HG02884 (cell line): ENCODE measurements at regions not wholly inside any gene's neighbourhood (a gene's known extent, or its start where the extent isn't known, plus 50 kb on each side); places are given as distances from the start of the nearest gene placed in this dataset.
"Not testable (repeated sequence)": the region's sequence is repeated elsewhere in the genome, so short reads cannot be mapped to it uniquely, and the experiment has no call there.

Experiments
- ATAC-seq: cut with Tn5 transposase; IDR thresholded peaks from one replicate; pipeline ENCODE4 v1.9.1; 2021; ENCODE audit warnings: mild to moderate bottlenecking, moderate library complexity; ENCODE audit not compliant: unreplicated experiment

- ATAC-seq = no peak
These were observed 117.7 kb upstream of the KCNJ3 start for GRCh38 chr2:154580767-154581166.

- not testable (repeated sequence) for ATAC-seq
These were observed 115.8 kb upstream of the KCNJ3 start for GRCh38 chr2:154582694-154583093.

DNA sequence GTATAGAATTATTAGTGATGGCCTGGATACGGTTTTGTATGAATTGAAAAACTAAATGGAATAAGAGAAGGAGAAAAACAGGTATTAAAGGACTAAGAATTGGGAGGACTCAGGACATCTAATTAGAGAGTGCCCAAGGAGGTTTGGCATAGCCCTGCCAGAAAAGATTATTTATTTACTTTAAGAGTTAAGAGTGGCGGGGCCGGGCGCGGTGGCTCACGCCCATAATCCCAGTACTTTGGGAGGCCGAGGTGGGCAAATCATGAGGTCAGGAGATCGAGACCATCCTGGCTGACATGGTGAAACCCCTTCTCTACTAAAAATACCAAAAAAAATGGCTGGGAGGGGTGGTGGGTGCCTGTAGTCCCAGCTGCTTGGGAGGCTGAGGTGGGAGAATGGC is 115.2 kb upstream of the KCNJ3 start:
- ATAC-seq = not testable (repeated sequence)

GRCh38 chr2:154587739-154588138 is 110.8 kb upstream of the KCNJ3 start:
- ATAC-seq = no peak

DNA sequence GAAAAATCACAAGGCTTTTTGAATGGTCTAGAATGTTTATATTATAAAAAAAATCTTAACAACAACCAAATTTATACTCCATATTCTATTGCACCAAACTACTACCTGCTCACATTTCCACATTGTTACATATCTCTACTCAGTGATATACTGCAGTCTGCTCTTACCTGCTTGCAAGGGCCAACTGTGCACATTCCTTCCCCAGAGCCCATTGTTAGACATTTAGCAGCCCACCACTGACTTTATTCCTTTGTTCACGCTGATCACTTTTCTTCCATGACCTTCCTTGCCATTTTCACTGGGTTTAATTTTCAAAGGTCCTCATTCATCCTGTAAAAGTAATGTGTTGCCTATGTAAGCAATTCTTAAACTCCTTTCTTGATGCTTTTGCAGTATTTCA is 109.7 kb upstream of the KCNJ3 start:
- ATAC-seq = no peak

DNA sequence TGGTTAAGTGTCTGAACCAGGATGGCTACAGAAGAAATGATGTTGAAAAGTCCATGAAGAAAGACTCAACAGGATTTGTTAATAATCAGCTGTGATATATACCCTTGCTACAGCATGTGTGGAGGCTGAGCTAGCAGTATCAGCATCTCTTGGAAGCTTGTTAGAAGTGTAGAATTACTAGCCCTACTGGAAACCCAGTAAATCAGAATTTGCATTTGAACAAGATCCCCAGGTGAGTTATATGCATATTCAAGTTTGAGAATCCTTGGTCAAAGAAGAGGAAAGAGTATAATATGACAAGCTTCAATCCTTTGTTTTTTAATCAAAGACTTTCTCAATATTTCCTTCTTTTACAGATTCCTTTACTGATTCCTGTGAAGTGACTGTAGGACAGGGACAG is 109.0 kb upstream of the KCNJ3 start:
- ATAC-seq = no peak

DNA sequence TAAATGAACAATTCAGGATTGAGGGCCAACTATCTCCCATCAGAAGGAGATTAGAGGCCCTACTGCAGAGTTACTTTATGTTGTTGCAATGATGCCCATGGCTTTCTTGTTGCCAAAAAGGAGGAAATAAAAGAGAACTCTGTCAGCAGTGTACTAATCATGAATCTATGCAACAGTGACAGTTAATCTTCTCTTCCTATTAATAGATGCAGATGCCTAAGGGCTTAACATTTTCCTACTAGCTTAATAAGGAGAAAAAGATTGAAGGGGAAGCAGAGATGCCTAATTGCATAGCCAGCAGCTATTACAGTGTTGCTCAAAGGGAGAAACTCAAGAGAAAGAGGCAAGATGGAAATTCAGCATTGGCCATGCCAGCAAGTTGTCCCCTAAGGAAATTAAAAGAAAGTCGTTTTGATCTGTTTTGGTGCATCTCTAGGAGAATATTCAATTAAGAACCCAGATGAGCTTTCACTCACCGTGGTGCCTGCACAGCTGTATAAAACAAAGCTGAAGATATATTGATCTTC is 107.1 kb upstream of the KCNJ3 start:
- ATAC-seq = no peak

GRCh38 chr2:154599189-154599588 is 99.3 kb upstream of the KCNJ3 start:
- no peak for ATAC-seq

DNA sequence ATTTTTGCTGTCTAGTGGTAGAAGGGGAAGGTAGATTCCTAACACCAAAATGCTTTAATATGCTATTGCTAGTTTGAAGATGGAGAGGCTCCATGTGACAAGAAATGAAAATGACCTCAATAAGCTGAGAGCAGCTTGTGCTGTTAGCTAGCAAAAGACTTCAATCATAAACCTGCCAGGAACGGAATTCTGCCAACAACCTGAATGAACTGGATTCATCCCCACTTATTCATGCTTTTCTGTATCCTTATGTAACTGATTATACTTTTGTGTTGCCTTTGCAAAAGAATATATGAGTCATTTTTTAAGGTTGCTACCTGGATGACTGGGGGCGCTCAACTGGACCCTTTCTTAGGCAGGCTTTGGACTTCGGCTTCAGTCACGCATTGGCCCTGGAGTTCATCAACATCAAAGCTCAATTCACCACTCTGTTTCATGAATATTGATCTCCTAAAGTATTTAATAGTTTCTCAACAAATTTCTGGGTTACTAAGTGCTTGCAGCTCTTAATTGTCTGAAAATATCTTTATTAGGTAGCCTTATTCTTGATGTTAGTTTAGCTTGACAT is 97.5 kb upstream of the KCNJ3 start:
- no peak for ATAC-seq

- ATAC-seq = no peak
These were observed 94.8 kb upstream of the KCNJ3 start for GRCh38 chr2:154603682-154604081.

GRCh38 chr2:154608438-154608837 is 90.1 kb upstream of the KCNJ3 start:
- no peak for ATAC-seq

GRCh38 chr2:154614906-154615305 is 83.6 kb upstream of the KCNJ3 start:
- ATAC-seq = no peak

- ATAC-seq = no peak
These were observed 81.8 kb upstream of the KCNJ3 start for GRCh38 chr2:154616659-154617058.

- ATAC-seq = no peak
These were observed 78.0 kb upstream of the KCNJ3 start for GRCh38 chr2:154620471-154620870.

- peak; percentile 69 for ATAC-seq
These were observed 74.7 kb upstream of the KCNJ3 start for GRCh38 chr2:154623819-154624218.

DNA sequence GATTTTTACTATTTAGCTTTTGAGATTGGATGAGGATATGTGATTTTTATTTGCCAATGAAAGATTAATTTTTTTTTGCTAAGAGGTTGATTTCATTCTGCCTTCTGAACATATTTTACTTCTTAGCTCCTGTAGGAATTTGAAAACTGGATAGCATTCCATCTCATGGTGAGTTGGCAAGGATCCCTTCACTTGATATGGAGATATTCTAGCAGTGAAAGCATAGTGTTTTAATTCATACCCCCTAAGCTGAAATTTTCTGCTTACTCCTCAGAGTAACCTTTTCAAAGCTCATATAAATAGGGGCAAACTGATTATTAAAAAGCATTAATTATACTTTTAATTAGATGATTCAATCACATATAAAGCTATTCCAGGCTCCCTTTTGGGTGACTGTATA is 61.0 kb upstream of the KCNJ3 start:
- no peak for ATAC-seq

DNA sequence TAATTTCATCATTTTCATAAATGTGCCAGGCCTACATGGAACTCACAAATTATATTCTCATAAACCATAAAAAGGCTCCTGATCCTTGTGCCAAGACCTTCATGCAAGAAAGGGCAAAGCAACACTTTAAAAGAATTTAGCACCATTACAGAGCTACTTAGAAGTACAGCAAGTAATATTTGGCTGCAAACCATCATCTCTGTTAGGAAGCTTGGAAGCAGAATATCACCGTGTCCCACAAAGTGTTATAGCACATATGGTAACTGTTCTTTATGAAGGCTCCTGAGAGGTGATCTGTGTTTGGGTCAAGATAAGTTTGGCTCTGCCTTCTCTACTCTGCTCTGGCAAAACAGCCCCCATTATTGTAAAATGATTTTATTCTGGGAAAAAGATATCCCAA is 59.7 kb upstream of the KCNJ3 start:
- no peak for ATAC-seq

- no peak for ATAC-seq
These were observed 58.5 kb upstream of the KCNJ3 start for GRCh38 chr2:154640000-154640399.
